ENCODE measurements at regions not wholly inside any gene's neighbourhood (a gene's known extent, or its start where the extent isn't known, plus 50 kb on each side); places are given as distances from the start of the nearest gene placed in this dataset.

- DNase-seq (ENCODE audit: low read depth), result no peak
- no peak for TF ChIP-seq CTCF (IDR thresholded peaks at IDR 0.05; ENCODE audit: low read depth, low read length, missing control alignments)
- in situ Hi-C loops (cut with HindIII; ENCODE audit: low sequenced_read_pairs), result no loop called here
- H3K4me3 ChIP-seq (ENCODE audit: low read depth, low read length), result no peak overlapping the region
Observed at GRCh38 chr4:180280076-180280475, 1963.1 kb upstream of the TENM3 start.

GRCh38 chr4:180280726-180281297 lies 1962.4 kb upstream of the TENM3 start:
- no peak overlapping the region for H3K4me3 ChIP-seq (ENCODE audit: low read depth, low read length)
- in situ Hi-C loops (cut with HindIII; ENCODE audit: low sequenced_read_pairs), result no loop called here
- TF ChIP-seq CTCF (IDR thresholded peaks at IDR 0.05; ENCODE audit: low read depth, low read length, missing control alignments), result no peak
- no peak for DNase-seq (ENCODE audit: low read depth)

- in situ Hi-C loops (cut with HindIII; ENCODE audit: low sequenced_read_pairs), result no loop called here
Observed at GRCh38 chr4:180281724-180282123, 1961.5 kb upstream of the TENM3 start.

GRCh38 chr4:180284267-180284666 lies 1958.9 kb upstream of the TENM3 start:
- no peak for TF ChIP-seq CTCF (IDR thresholded peaks at IDR 0.05; ENCODE audit: low read depth, low read length, missing control alignments)
- in situ Hi-C loops (cut with HindIII; ENCODE audit: low sequenced_read_pairs), result no loop called here
- no peak overlapping the region for H3K4me3 ChIP-seq (ENCODE audit: low read depth, low read length)
- DNase-seq (ENCODE audit: low read depth), result no peak

More at GRCh38 chr4:180281724-180282123, 1961.5 kb upstream of the TENM3 start:
- TF ChIP-seq CTCF (IDR thresholded peaks at IDR 0.05; ENCODE audit: low read depth, low read length, missing control alignments), result no peak
- DNase-seq (ENCODE audit: low read depth), result no peak
- H3K4me3 ChIP-seq (ENCODE audit: low read depth, low read length), result no peak overlapping the region

GRCh38 chr4:180285796-180286195 lies 1957.4 kb upstream of the TENM3 start:
- in situ Hi-C loops (cut with HindIII; ENCODE audit: low sequenced_read_pairs), result no loop called here
- DNase-seq (ENCODE audit: low read depth), result no peak
- TF ChIP-seq CTCF (IDR thresholded peaks at IDR 0.05; ENCODE audit: low read depth, low read length, missing control alignments), result no peak

GRCh38 chr4:180292339-180292738 lies 1950.9 kb upstream of the TENM3 start:
- no peak for DNase-seq (ENCODE audit: low read depth)
- no peak for TF ChIP-seq CTCF (IDR thresholded peaks at IDR 0.05; ENCODE audit: low read depth, low read length, missing control alignments)
- in situ Hi-C loops (cut with HindIII; ENCODE audit: low sequenced_read_pairs), result no loop called here
- no peak overlapping the region for H3K4me3 ChIP-seq (ENCODE audit: low read depth, low read length)

More at GRCh38 chr4:180285796-180286195, 1957.4 kb upstream of the TENM3 start:
- no peak overlapping the region for H3K4me3 ChIP-seq (ENCODE audit: low read depth, low read length)

Data from astrocyte of the cerebellum (primary cell).